SU-DHL-6 (cell line): ENCODE measurements at regions not wholly inside any gene's neighbourhood (a gene's known extent, or its start where the extent isn't known, plus 50 kb on each side); places are given as distances from the start of the nearest gene placed in this dataset.

Source experiments
- CTCF ChIP-seq: fragments of 200-600 bp; sonication (generic); IDR thresholded peaks from one replicate; pipeline ENCODE4 v1.5.1; 2017; ENCODE audit warnings: antibody characterized with exemption, mild to moderate bottlenecking, low read length, moderate library complexity; ENCODE audit not compliant: insufficient read depth, poor library complexity, severe bottlenecking
- EZH2phosphoT487 ChIP-seq: fragments of 200-600 bp; sonication (generic), shearing (Covaris generic); conservative IDR thresholded peaks from 2 replicates; pipeline ENCODE4 v1.6.1; 2018; ENCODE audit warnings: mild to moderate bottlenecking, antibody characterized with exemption, low read length, moderate library complexity, mixed read lengths

GRCh38 chr9:20070336-20070735 is 281.5 kb upstream of the SLC24A2 start:
- no peak for TF ChIP-seq CTCF
- no peak for TF ChIP-seq EZH2phosphoT487
